GM12873 (cell line): ENCODE measurements at regions not wholly inside any gene's neighbourhood (a gene's known extent, or its start where the extent isn't known, plus 50 kb on each side); places are given as distances from the start of the nearest gene placed in this dataset.

Source experiments
- TF ChIP-seq, protein P1 (sequence below): IDR thresholded peaks from 2 replicates; pipeline ENCODE4 v1.5.1; 2012; ENCODE audit warnings: low read depth, mild to moderate bottlenecking, moderate library complexity, low read length, control low read depth; ENCODE audit not compliant: insufficient read depth; ENCODE audit errors: missing control alignments

DNA sequence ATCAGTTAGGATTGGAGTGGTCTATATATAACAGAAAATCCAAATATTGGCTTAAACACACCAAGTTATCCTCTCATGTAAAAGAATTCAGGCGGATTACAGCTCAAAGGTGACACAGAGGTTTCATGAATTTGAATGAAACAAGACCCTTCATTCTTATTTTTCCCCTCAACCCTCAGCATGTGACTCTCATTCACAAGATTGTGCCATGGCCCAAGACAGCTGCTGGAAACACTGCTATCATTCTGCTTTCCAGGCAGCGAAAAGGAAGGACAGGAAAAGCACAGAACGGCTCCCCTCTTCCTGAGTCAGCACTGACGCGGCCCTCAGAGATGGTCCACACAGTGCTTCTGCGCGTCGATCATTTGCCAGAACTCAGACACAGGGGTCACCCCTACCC lies 891.0 kb upstream of the FRG1 start:
- TF ChIP-seq, protein P1, sequence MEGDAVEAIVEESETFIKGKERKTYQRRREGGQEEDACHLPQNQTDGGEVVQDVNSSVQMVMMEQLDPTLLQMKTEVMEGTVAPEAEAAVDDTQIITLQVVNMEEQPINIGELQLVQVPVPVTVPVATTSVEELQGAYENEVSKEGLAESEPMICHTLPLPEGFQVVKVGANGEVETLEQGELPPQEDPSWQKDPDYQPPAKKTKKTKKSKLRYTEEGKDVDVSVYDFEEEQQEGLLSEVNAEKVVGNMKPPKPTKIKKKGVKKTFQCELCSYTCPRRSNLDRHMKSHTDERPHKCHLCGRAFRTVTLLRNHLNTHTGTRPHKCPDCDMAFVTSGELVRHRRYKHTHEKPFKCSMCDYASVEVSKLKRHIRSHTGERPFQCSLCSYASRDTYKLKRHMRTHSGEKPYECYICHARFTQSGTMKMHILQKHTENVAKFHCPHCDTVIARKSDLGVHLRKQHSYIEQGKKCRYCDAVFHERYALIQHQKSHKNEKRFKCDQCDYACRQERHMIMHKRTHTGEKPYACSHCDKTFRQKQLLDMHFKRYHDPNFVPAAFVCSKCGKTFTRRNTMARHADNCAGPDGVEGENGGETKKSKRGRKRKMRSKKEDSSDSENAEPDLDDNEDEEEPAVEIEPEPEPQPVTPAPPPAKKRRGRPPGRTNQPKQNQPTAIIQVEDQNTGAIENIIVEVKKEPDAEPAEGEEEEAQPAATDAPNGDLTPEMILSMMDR = no peak

DNA sequence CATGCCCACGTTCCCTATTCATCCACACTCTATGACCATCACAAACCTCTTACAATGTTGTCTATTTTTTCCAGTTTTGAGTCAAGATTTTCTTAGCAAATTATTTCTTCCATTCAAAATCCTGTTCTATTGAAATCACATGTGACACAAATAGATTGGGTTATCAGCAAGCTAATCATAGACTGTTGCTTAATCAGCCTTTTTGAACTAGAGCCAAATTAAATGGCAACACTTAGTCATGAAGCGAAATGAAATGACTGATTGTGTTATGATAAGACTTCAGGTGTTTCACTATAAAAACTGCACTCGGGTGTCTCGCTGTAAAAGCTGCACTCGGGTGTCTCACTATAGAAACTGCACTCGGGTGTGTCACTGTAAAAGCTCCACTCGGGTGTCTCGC lies 890.0 kb upstream of the FRG1 start:
- TF ChIP-seq, protein P1 = no peak

DNA sequence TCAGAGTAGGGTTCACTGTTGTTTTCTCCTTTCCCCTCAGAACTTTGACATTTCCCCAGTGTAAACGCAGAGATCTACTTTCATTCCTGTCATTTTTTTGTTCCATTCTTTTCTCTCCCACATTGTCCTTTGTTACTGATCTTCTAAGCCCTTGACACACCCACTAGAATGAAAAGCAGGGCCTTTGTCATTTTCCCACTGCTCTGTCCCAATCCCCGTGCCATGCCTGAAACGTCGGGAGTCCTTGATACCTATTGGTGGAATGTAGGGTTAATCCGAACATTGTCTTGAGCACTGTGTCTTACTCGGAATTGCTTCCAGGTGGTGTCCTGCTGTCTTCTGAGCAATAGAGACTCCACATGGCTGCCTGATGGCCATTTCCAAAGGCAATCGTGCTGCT lies 887.1 kb upstream of the FRG1 start:
- TF ChIP-seq, protein P1 = no peak

DNA sequence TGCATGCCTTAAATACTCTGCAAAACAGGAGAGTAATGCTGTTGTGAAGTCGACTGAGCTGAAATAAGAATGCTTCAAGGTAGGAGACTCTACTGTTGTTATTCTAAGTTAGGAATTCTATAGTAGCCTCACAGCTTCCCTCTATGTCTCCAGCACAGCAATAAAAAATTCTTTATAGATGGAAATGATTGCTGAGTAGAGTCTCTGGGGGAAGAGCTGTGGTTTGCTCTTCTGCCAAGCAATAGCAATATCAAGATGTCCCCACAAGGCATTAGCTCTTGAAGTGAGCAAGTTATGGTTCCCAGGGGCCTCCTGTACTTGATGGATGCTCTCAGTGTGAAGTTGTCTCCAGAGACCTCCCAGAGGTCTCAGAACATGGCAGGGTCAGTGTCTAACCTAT lies 880.6 kb upstream of the FRG1 start:
- TF ChIP-seq, protein P1 = no peak

DNA sequence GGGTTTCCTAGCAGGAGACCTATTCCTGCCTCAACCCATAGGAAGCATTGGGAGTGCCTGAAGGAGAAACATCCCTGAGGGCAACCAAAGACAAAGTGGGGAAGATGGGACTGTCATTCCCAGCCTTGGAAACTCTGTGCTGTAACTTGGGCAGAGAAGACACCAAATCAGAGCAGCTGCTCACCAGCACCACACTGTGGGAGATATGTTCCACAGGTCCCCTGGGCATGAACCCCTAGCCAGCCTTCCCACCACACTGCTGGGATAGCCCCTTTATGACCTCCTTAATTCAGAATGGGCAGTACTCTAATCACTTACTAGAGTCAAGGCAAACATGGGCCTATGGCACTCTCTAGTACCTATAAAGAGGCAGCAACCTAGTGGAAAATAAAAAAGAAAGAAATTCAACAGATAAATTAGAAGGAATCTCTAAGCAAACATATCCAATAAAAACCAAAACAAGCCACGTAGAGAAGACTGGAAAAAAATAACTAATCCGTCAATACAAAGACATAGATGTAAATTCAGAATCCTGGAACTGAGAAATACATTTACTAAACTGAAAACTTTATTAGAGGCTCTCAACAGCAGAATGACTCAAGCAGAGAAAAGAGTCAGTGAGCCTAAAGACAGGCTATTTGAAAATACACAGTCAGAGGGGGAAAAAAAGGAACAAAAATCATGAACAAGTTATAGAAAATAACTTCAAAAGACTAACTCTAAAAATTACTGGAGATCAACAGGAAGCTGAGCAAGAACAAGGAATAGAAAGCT lies 878.4 kb upstream of the FRG1 start:
- TF ChIP-seq, protein P1 = no peak

DNA sequence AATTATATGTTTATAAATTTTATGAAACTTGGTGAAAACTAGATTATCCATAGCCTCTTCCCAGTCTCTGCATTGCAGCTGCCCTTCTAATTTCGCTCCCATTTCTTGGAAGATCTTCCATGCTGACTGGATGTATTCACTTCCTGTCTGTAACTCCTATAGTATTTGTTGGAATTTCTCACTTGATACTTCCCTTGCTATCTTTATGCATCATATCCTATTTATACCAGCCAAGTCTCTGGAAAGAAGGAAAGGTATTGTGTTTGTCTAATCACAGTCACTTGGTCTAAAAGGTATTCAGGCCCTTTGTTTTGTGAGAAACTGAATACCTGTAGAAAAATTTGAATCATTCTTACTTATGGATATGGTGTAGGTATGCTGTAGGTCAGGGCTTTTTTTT lies 870.9 kb upstream of the FRG1 start:
- TF ChIP-seq, protein P1 = no peak

DNA sequence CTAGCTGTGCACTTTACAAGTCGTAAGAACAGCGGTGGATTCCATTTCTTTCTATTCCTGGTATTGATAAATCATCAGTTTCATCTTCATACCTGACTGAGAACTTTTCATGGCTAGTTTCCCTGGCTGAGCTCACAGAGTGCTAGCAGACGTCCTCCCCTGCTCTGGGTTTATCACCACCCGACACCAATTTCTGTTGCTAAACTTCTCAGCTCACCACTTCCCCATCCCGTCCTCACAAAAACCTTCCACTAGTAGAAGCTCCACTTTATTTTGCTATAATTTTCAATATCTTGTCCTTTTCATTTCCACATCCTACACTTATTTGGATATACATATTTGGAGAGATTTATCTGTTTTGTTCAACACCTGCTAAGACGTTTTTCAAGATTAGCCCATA lies 869.4 kb upstream of the FRG1 start:
- TF ChIP-seq, protein P1 = no peak
